Colonic mucosa (tissue), 4 donors: ENCODE measurements at regions not wholly inside any gene's neighbourhood (a gene's known extent, or its start where the extent isn't known, plus 50 kb on each side); places are given as distances from the start of the nearest gene placed in this dataset.
"Not testable (repeated sequence)": the region's sequence is repeated elsewhere in the genome, so short reads cannot be mapped to it uniquely, and the experiment has no call there.

ENCODE experiments used
- DNase-seq: peaks from one replicate; pipeline ENCODE4 v3.0.0-alpha.2; 2020
- H3K27ac ChIP-seq: fragments of 200-600 bp; one replicate; pipeline ENCODE4 v1.8.0; 2021
- H3K27me3 ChIP-seq: fragments of 200-600 bp; one replicate; pipeline ENCODE4 v1.8.0; 2021
- H3K36me3 ChIP-seq: fragments of 200-600 bp; one replicate; pipeline ENCODE4 v1.8.0; 2021
- H3K4me1 ChIP-seq: fragments of 200-600 bp; one replicate; pipeline ENCODE4 v1.8.0; 2021; ENCODE audit warnings: mild to moderate bottlenecking
- H3K4me3 ChIP-seq: fragments of 200-600 bp; one replicate; pipeline ENCODE4 v1.8.0; 2021
- H3K9ac ChIP-seq, 2 donors: one replicate each; pipeline ENCODE4 v1.7.0; 2013; ENCODE audit warnings: control low read depth in 2 of 2, low read depth in 2 of 2, low read length in 2 of 2
- H3K9me3 ChIP-seq: fragments of 200-600 bp; one replicate; pipeline ENCODE4 v1.8.0; 2021
- CTCF ChIP-seq: fragments of 200-600 bp; IDR thresholded peaks from one replicate; pipeline ENCODE4 v1.8.0; 2022; ENCODE audit warnings: antibody characterized with exemption, mild to moderate bottlenecking
- intact Hi-C: fragments of 100-400 bp; cut with DNase I; formaldehyde crosslinking; loops from one replicate; pipeline ENCODE4 v1.14.1; 2022
- donor health status: healthy.
- donor health status: DM: no; HTN: no; CAD: no.
- donor health status: DM: no; HTN: no; CAD: no.

- H3K9me3 ChIP-seq, DNase-seq, H3K27ac ChIP-seq, H3K4me1 ChIP-seq, H3K4me3 ChIP-seq, H3K27me3 ChIP-seq, H3K9ac ChIP-seq, intact Hi-C loops, H3K36me3 ChIP-seq: not testable (repeated sequence)
Observed at GRCh38 chr4:49164916-49165315, 178.8 kb downstream of the CWH43 start.

- H3K36me3 ChIP-seq, H3K9me3 ChIP-seq, H3K9ac ChIP-seq, H3K27ac ChIP-seq, H3K4me3 ChIP-seq, H3K27me3 ChIP-seq, H3K4me1 ChIP-seq, DNase-seq, intact Hi-C loops: not testable (repeated sequence)
Observed at GRCh38 chr4:49177847-49178246, 191.8 kb downstream of the CWH43 start.

GRCh38 chr4:49181088-49181487 is 195.0 kb downstream of the CWH43 start:
- intact Hi-C loops, H3K4me1 ChIP-seq, H3K36me3 ChIP-seq, H3K9me3 ChIP-seq, H3K27me3 ChIP-seq, H3K4me3 ChIP-seq, H3K9ac ChIP-seq, DNase-seq, H3K27ac ChIP-seq: not testable (repeated sequence)

DNA sequence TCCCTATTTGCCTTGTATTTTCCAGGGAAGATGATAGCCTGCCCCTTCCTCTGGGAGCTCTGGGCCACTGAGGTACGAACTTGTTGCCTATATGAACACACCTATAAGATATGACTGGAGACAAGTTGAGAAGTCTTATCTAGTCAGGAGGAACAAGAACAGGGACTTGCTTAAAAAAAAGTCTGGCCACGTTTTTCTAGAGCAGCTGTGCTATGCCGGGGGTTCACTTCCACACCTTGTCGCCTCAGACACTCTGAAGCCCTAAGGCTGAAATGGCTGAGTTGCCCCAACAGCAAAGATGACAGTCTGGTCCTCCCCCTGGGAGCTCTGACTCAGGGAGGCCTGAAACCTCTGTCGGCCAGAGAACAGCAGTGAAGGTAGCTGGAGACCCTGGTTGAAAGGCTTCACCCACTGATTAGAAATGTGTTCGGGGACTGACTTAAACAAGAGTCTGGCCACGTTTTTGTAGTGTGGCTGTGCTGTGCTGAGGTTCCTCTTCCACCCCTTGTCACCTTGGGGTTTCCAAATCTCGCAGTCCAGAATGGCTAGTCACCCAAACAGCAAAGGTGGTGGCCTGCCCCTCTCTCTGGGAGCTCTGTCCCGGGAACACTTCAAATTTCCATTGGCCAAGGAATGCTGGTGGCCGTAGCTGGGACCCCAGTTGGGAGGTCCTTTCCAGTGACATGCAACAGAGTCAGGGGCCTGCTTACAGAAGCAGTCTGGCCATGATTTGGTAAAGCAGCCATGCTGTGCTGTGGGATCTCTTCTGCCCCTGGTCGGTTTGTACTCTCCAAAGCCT is 225.5 kb downstream of the CWH43 start:
- H3K9ac ChIP-seq, H3K9me3 ChIP-seq, intact Hi-C loops, H3K27me3 ChIP-seq, H3K4me1 ChIP-seq, H3K36me3 ChIP-seq, DNase-seq, H3K27ac ChIP-seq, H3K4me3 ChIP-seq: not testable (repeated sequence)

DNA sequence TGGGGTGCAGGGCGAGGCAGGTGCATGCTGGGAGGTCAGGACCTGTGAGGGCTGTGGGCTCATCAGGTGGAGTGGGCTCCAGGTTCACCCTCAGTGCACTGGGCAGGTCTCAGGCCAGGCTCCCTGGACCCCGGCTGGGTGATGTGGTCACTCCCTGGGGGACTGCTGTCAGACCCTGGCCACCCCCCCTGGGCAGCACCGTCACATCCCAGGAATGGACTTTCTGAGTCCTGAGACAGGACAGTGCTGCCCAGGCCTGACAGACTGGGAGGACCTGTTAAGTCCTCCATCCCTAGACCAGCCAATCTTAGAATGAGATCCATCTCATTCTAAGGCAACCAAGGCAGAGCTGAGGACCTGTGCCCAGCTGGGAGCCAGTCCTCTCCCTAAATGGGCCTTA is 227.2 kb downstream of the CWH43 start:
- intact Hi-C loops, DNase-seq, H3K27ac ChIP-seq: not testable (repeated sequence)

DNA sequence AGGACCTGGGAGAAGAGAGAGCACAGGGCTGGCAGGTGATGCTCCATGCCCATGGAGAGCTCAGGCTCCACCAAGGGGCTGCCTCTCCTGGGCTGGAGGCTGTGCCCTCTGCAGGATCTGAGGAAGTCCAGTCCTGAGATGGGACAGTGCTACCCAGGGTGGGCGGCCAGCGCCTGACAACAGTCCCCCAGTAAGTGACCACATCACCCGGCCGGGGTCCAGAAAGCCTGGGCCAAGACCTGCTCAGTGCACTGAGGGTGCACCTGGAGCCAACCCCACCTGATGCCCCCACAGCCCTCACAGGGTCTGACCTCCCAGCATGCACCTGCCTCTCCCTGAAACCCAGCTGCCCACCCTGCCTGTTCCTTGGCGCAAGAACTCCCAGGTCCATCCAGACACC is 227.7 kb downstream of the CWH43 start:
- H3K9ac ChIP-seq, DNase-seq, H3K4me3 ChIP-seq, H3K9me3 ChIP-seq, H3K36me3 ChIP-seq, intact Hi-C loops, H3K27ac ChIP-seq, H3K4me1 ChIP-seq, H3K27me3 ChIP-seq: not testable (repeated sequence)

More for the DNA sequence above, 227.2 kb downstream of the CWH43 start:
- H3K36me3 ChIP-seq, H3K9ac ChIP-seq, H3K4me1 ChIP-seq, H3K4me3 ChIP-seq, H3K9me3 ChIP-seq, H3K27me3 ChIP-seq: not testable (repeated sequence)

GRCh38 chr4:49214453-49215081 is 228.5 kb downstream of the CWH43 start:
- H3K27ac ChIP-seq, H3K9me3 ChIP-seq, H3K4me3 ChIP-seq, DNase-seq, H3K27me3 ChIP-seq, H3K4me1 ChIP-seq, intact Hi-C loops, H3K9ac ChIP-seq, H3K36me3 ChIP-seq: not testable (repeated sequence)

- DNase-seq, H3K4me1 ChIP-seq, intact Hi-C loops, H3K9ac ChIP-seq, H3K4me3 ChIP-seq, H3K27ac ChIP-seq, H3K36me3 ChIP-seq, H3K9me3 ChIP-seq, H3K27me3 ChIP-seq: not testable (repeated sequence)
Observed at GRCh38 chr4:49215082-49215479, 229.0 kb downstream of the CWH43 start.

DNA sequence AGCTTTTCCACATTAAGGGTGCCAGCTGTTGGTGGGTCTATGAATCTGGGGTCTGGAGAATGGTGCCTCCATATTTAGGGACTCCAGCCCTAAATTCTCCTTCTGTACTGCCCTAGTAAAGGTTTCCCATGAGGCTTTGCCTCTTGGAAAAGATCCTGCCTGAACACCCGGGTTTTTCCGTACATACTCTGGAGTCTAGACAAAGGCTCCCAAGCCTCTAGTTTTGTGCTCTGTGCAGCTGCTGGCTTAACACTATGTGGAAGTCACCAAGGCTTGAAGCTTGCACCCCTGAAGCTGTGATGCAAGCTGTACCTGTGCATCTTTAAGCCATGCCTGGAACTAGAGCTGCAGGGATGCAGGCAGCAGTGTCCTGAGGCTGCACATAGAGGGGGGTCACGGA is 230.5 kb downstream of the CWH43 start:
- DNase-seq, intact Hi-C loops, H3K9ac ChIP-seq, H3K27me3 ChIP-seq, H3K36me3 ChIP-seq, H3K4me1 ChIP-seq, H3K27ac ChIP-seq, H3K4me3 ChIP-seq, H3K9me3 ChIP-seq: not testable (repeated sequence)

- Histone ChIP-seq H3K4me3 (no peak overlapping the region), H3K27me3 (no peaks in the 10 kb centered on the region), H3K27ac (no peak overlapping the region), H3K36me3 (no peaks in the 10 kb centered on the region), H3K4me1 (no peaks in the 10 kb centered on the region), H3K9me3 (peaks cover 4% of the 10 kb centered on the region), H3K9ac (no peak overlapping the region)
- no peak for TF ChIP-seq CTCF
- DNase-seq: no peak
- intact Hi-C loops: no loop called here
Observed at GRCh38 chr4:49217492-49217891, 231.4 kb downstream of the CWH43 start.

GRCh38 chr4:49218094-49218493 is 232.0 kb downstream of the CWH43 start:
- H3K4me3 ChIP-seq, H3K27me3 ChIP-seq, intact Hi-C loops, H3K4me1 ChIP-seq, H3K27ac ChIP-seq, H3K9ac ChIP-seq, H3K9me3 ChIP-seq, DNase-seq, H3K36me3 ChIP-seq: not testable (repeated sequence)

- H3K9me3 ChIP-seq, H3K9ac ChIP-seq, H3K36me3 ChIP-seq, DNase-seq, intact Hi-C loops, H3K4me1 ChIP-seq, H3K4me3 ChIP-seq, H3K27me3 ChIP-seq, H3K27ac ChIP-seq: not testable (repeated sequence)
Observed at GRCh38 chr4:49218931-49219330, 232.9 kb downstream of the CWH43 start.
